ENCODE measurements at regions not wholly inside any gene's neighbourhood (a gene's known extent, or its start where the extent isn't known, plus 50 kb on each side); places are given as distances from the start of the nearest gene placed in this dataset.

- TF ChIP-seq CTCF (IDR thresholded peaks at IDR 0.05) (no peak), EP300 (IDR thresholded peaks at IDR 0.05) (no peak), POLR2A (IDR thresholded peaks at IDR 0.05) (no peak), POLR2AphosphoS5 (IDR thresholded peaks at IDR 0.05) (no peak)
Observed at GRCh38 chr21:35633501-35633900, 426.8 kb downstream of the SETD4 start.

Data from suprapubic skin (tissue), 4 donors.